LNCaP clone FGC (cell line): ENCODE measurements at regions not wholly inside any gene's neighbourhood (a gene's known extent, or its start where the extent isn't known, plus 50 kb on each side); places are given as distances from the start of the nearest gene placed in this dataset.
"Not testable (repeated sequence)": the region's sequence is repeated elsewhere in the genome, so short reads cannot be mapped to it uniquely, and the experiment has no call there.

Experiments used
- DNase-seq: peaks from one replicate; pipeline ENCODE4 v3.0.0-alpha.2; 2011; ENCODE audit warnings: low read depth
- H3K4me3 ChIP-seq: 2 replicates; pipeline ENCODE4 v1.5.1; 2011; ENCODE audit warnings: mild to moderate bottlenecking, low read depth, low read length, control low read depth
- TF ChIP-seq, protein P1 (sequence below): IDR thresholded peaks from 2 replicates; pipeline ENCODE4 v1.5.1; 2012; ENCODE audit warnings: mild to moderate bottlenecking; ENCODE audit not compliant: control insufficient read depth, insufficient read depth; ENCODE audit errors: extremely low read depth

DNA sequence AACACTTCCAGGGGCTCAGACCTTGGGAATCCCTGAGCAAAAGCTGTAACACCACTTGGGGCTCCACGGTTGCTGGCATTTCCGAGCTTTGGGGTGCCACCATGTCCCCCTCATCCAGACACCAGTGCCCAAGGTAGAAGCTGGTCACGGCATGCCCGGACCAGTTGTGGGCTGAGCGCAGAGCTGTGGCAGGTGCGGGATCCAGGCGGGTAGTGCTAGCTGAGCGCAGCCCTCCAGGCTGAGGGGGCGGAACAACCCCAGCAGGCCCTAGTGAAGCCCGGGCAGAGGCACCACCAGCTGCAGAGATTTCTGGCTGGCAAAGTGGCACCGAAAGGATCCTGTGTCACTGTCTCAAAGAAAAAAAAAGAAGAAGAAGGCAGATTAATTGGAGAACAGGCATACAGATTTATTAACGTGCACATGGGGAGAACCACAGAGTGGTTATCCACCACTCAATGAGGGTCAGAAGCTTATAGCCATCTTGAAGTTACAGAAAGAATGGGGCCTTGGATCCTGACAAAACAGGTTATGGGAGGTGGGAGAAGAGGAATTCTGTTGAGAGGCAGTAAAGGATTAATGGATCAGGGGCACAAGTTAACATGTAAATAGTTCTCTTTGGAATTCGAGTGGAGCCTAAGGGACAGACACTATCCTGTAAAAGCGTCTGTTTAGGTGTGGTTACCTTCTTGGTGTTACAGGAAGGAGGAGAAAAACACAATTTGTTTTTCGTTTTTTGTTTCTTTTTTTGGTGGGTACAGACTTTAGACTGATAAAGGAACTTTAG is 107.5 kb downstream of the CD24 start:
- TF ChIP-seq, protein P1, sequence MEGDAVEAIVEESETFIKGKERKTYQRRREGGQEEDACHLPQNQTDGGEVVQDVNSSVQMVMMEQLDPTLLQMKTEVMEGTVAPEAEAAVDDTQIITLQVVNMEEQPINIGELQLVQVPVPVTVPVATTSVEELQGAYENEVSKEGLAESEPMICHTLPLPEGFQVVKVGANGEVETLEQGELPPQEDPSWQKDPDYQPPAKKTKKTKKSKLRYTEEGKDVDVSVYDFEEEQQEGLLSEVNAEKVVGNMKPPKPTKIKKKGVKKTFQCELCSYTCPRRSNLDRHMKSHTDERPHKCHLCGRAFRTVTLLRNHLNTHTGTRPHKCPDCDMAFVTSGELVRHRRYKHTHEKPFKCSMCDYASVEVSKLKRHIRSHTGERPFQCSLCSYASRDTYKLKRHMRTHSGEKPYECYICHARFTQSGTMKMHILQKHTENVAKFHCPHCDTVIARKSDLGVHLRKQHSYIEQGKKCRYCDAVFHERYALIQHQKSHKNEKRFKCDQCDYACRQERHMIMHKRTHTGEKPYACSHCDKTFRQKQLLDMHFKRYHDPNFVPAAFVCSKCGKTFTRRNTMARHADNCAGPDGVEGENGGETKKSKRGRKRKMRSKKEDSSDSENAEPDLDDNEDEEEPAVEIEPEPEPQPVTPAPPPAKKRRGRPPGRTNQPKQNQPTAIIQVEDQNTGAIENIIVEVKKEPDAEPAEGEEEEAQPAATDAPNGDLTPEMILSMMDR, result no peak
- DNase-seq, result no peak

DNA sequence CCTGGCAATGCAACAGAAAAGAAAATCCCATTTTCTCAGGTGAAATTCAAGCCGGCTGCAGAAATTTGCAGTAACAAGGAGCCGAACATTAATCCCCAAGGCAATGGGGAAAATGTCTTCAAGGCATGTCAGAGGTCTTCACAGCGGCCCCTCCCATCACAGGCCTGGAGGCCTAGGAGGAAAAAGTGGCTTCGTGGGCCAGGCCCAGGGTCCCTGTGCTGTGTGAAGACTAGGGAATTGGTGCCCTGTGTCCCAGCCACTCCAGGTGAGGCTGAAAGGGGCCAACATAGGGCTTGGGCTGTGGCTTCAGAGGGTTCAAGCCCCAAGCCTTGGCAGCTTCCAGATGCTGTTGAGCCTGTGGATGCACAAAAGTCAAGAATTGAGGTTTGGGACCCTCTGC is 111.7 kb downstream of the CD24 start:
- no peak overlapping the region for H3K4me3 ChIP-seq
- no peak for DNase-seq
- TF ChIP-seq, protein P1, result no peak

More for the DNA sequence above, 107.5 kb downstream of the CD24 start:
- H3K4me3 ChIP-seq, result no peak overlapping the region

DNA sequence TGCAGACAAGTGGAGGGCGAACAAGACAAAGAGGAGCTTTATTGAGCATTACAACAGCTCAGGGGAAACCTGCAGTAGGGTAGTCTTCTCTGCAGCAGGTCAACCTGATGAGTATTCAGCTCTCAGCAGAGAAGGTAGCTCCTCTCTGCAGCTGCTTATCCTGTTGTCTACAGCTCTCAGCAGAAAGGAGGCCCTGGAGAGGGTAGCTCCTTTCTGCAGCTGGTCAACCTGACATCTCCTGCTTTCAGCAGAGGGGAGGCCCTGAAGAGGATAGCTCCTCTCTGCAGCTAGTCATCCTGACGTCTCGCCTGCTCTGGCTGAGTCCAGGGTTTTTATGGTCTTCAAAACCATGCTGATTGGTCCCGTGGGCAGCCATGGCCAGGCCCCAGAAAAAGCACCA is 113.6 kb downstream of the CD24 start:
- no peak for DNase-seq
- H3K4me3 ChIP-seq, result no peak overlapping the region
- TF ChIP-seq, protein P1, result no peak

DNA sequence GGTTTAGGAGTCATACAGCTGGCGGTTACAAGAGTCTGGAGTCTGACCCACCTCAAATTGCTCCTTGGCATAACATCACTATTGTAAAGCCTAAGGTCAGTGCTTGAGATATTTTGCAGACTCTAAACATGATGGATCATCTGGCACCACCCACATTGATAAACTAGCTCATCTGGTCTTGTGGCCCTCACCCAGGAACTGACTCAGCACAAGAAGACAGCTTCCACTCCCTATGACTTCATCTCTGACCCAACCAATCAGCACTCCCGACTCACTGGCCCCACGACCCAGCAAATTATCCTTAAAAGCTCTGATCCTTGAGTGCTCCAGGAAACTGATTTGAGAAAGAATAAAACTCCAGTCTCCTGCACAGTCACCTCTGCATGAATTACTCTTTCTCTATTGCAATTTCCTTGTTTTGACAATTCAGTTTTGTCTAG is 115.9 kb downstream of the CD24 start:
- TF ChIP-seq, protein P1, result no peak
- H3K4me3 ChIP-seq, result no peak overlapping the region
- peak; percentile 40 for DNase-seq

DNA sequence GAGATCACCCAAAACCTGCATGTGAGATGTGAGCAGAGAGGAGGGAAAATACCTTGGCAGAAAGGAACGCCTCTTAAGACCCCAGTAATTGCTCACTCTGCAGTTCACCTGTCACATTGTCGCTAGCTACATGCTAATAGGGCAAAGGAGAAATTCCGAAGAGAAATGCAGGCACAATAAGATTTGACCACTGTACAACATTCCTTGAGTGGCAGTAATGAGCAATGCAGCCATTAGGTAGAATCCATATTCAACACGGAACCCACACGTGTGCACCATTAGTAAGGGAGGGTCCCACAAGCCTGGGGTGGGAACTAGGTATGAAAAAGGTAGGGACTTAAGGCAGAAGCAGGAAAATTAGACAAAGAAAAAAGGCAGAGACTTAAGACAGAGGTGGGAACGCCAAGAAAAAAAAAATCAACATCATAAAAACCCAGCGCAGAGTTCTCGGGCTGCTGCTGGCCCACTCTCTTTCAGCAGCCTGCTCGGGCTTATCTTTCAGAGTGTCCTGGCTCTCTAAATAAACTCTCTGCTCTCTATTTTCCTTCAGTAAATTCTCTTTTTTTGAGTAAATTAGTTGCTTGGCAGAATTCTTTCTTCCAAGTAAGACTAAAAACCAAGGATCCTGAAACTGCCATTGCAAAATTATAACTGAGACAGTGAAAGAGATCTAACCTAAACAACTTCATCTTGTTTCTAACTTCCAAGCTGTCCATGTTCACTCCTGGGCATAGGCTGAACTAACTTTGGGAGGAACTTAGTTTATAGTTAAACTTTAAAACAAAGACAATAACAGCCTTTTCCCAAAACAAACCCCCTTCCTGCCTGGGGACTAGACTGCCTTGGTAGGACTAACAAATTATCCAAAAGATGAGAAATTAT is 116.5 kb downstream of the CD24 start:
- DNase-seq, result no peak
- TF ChIP-seq, protein P1, result no peak
- H3K4me3 ChIP-seq, result no peak overlapping the region

DNA sequence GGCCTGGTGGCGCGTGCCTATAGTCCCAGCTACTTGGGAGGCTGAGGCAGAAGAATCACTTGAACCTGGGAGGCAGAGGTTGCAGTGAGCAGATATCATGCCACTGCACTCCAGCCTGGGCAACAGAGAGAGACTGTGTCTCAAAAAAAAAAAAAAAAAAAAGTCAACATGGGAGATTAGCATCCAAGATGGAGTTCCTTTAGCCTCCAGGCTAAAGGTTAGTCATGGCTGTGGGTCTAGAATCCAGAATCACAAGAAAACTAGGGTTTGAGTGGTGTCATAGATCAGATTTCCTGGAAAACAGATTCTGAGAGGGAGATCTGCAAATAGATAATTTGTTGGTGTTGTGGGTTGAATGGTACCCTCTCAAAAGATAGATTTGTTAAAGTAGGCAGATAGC is 117.2 kb downstream of the CD24 start:
- not testable (repeated sequence) for DNase-seq, H3K4me3 ChIP-seq

DNA sequence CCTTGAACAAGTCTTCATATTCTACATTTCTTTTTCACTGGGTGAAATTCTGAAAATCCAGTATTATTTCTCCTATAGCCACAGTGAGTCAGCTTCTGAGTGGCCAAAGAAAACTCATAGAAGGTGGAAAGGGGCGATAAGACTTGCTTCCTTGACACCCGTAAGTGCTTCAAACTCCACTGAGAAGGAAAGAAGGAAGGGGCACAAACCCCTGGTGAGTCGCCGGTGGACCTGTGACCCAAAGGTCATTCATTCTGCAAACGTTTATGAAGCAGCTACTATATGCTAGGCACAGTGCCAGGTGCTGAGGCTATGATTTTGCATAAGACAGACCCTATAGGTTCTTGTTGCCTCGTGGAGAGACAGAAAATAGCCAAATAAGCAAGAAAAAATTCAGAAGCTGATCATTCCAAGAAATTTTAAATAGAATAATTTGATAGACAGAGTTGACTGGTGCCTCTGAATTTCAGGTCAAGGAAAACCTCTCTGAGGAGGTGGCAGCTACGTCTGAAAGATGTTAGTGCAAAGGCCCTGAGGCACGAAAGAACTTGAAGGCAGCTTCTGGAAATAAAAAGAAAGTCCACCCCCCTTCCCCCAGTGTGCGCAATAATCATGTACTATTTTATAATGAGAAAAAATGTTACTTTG is 118.2 kb downstream of the CD24 start:
- no peak for DNase-seq
- TF ChIP-seq, protein P1, result no peak
- no peak overlapping the region for H3K4me3 ChIP-seq
